ENCODE measurements at regions not wholly inside any gene's neighbourhood (a gene's known extent, or its start where the extent isn't known, plus 50 kb on each side); places are given as distances from the start of the nearest gene placed in this dataset.

GRCh38 chr9:81741103-81741502 is 51.8 kb upstream of the TLE1 start:
- H3K4me1 Mint-ChIP-seq, result peaks cover 19% of the 10 kb centered on the region
- TF ChIP-seq, protein P1, sequence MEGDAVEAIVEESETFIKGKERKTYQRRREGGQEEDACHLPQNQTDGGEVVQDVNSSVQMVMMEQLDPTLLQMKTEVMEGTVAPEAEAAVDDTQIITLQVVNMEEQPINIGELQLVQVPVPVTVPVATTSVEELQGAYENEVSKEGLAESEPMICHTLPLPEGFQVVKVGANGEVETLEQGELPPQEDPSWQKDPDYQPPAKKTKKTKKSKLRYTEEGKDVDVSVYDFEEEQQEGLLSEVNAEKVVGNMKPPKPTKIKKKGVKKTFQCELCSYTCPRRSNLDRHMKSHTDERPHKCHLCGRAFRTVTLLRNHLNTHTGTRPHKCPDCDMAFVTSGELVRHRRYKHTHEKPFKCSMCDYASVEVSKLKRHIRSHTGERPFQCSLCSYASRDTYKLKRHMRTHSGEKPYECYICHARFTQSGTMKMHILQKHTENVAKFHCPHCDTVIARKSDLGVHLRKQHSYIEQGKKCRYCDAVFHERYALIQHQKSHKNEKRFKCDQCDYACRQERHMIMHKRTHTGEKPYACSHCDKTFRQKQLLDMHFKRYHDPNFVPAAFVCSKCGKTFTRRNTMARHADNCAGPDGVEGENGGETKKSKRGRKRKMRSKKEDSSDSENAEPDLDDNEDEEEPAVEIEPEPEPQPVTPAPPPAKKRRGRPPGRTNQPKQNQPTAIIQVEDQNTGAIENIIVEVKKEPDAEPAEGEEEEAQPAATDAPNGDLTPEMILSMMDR (conservative IDR thresholded peaks at IDR 0.05), result no peak
- Histone ChIP-seq H3K27ac (ENCODE audit: low read depth, low read length) (no peak overlapping the region), H3K9me3 (ENCODE audit: control insufficient read depth, low read length) (peaks cover 17% of the 10 kb centered on the region), H3K27me3 (ENCODE audit: control insufficient read depth, insufficient read depth, low read length, poor library complexity, severe bottlenecking) (no peaks in the 10 kb centered on the region), H3K4me3 (ENCODE audit: low read length) (no peak overlapping the region), H3K9ac (ENCODE audit: extremely low read depth, low read length, poor library complexity, severe bottlenecking) (no peak overlapping the region), H3K36me3 (ENCODE audit: control insufficient read depth, insufficient read depth, low read length) (no peaks in the 10 kb centered on the region), H3K4me1 (ENCODE audit: control insufficient read depth, insufficient read depth, low read length) (no peaks in the 10 kb centered on the region)
- no peak for DNase-seq
- no peak overlapping the region for H3K4me3 Mint-ChIP-seq
- no peak overlapping the region for H3K27ac Mint-ChIP-seq
- peaks cover 14% of the 10 kb centered on the region for H3K9me3 Mint-ChIP-seq
- peaks cover 23% of the 10 kb centered on the region for H3K27me3 Mint-ChIP-seq (ENCODE audit: insufficient read depth)
- peaks cover 3% of the 10 kb centered on the region for H3K36me3 Mint-ChIP-seq (ENCODE audit: low read depth)

DNA sequence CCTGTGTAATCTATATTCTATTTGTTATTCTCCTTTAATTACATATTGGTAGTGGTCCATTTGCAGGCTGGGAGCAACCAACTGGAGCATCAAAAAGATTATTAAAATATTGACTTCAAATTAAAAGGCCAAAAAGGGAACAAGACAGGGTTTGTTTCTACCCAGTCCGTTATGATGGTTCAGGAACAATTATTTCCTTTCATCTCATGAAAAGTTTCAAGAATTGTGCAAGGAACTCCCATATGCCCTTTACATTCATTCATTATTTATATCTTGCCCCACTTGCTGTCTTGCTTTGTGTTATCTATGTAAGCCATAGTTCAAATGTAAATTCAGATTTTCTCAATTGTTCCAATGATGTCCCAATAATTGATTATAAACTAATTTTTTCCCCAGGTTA is 58.7 kb upstream of the TLE1 start:
- peaks cover under 1% of the 10 kb centered on the region for H3K27me3 ChIP-seq (ENCODE audit: control insufficient read depth, insufficient read depth, low read length, poor library complexity, severe bottlenecking)
- no peaks in the 10 kb centered on the region for H3K4me1 ChIP-seq (ENCODE audit: control insufficient read depth, insufficient read depth, low read length)
- peaks cover 14% of the 10 kb centered on the region for H3K9me3 ChIP-seq (ENCODE audit: control insufficient read depth, low read length)
- Mint-ChIP-seq H3K4me1 (no peaks in the 10 kb centered on the region), H3K4me3 (no peak overlapping the region), H3K27me3 (ENCODE audit: insufficient read depth) (peaks cover 11% of the 10 kb centered on the region), H3K36me3 (ENCODE audit: low read depth) (peaks cover 3% of the 10 kb centered on the region), H3K27ac (no peak overlapping the region), H3K9me3 (peaks cover 19% of the 10 kb centered on the region)
- 97 to 100% methylated on average over 1 of the region's 1 CpG for WGBS, 2 experiments (ENCODE audit: insufficient coverage in 1 of 2, insufficient read length in 1 of 2)
- TF ChIP-seq, protein P1 (conservative IDR thresholded peaks at IDR 0.05), result no peak
- H3K9ac ChIP-seq (ENCODE audit: extremely low read depth, low read length, poor library complexity, severe bottlenecking), result no peak overlapping the region
- no peak for DNase-seq
- H3K4me3 ChIP-seq (ENCODE audit: low read length), result no peak overlapping the region
- H3K27ac ChIP-seq (ENCODE audit: low read depth, low read length), result no peak overlapping the region
- H3K36me3 ChIP-seq (ENCODE audit: control insufficient read depth, insufficient read depth, low read length), result no peaks in the 10 kb centered on the region

- no peaks in the 10 kb centered on the region for H3K9me3 ChIP-seq (ENCODE audit: control insufficient read depth, low read length)
- peaks cover 5% of the 10 kb centered on the region for H3K27me3 ChIP-seq (ENCODE audit: control insufficient read depth, insufficient read depth, low read length, poor library complexity, severe bottlenecking)
- Mint-ChIP-seq H3K4me1 (peaks cover 30% of the 10 kb centered on the region), H3K9me3 (no peaks in the 10 kb centered on the region), H3K27ac (no peak overlapping the region), H3K36me3 (ENCODE audit: low read depth) (no peaks in the 10 kb centered on the region), H3K27me3 (ENCODE audit: insufficient read depth) (peaks cover 31% of the 10 kb centered on the region), H3K4me3 (no peak overlapping the region)
- WGBS, 2 experiments (ENCODE audit: insufficient coverage in 1 of 2, insufficient read length in 1 of 2), result 90 to 98% methylated on average over 4 of the region's 4 CpGs
- peaks cover 8% of the 10 kb centered on the region for H3K4me1 ChIP-seq (ENCODE audit: control insufficient read depth, insufficient read depth, low read length)
- no peaks in the 10 kb centered on the region for H3K36me3 ChIP-seq (ENCODE audit: control insufficient read depth, insufficient read depth, low read length)
- DNase-seq, result no peak
- TF ChIP-seq, protein P1 (conservative IDR thresholded peaks at IDR 0.05), result no peak
- no peak overlapping the region for H3K27ac ChIP-seq (ENCODE audit: low read depth, low read length)
- no peak overlapping the region for H3K9ac ChIP-seq (ENCODE audit: extremely low read depth, low read length, poor library complexity, severe bottlenecking)
- H3K4me3 ChIP-seq (ENCODE audit: low read length), result no peak overlapping the region
These were observed 64.1 kb upstream of the TLE1 start for GRCh38 chr9:81753436-81753835.
